Activated naive CD8-positive, alpha-beta T cell treated with anti-CD3 and anti-CD28 coated beads, Interleukin-2, amount 10 ng/mL, durations not matched to agents 7 days and 5 days (primary cell): ENCODE measurements at regions not wholly inside any gene's neighbourhood (a gene's known extent, or its start where the extent isn't known, plus 50 kb on each side); places are given as distances from the start of the nearest gene placed in this dataset.
"Not testable (repeated sequence)": the region's sequence is repeated elsewhere in the genome, so short reads cannot be mapped to it uniquely, and the experiment has no call there.

Experiments
- ATAC-seq: fragments of 150-1000 bp; cut with Tn5 transposase; one replicate; pipeline ENCODE4 v1.10.0; 2021; ENCODE audit warnings: low read depth, moderate library complexity
- POLR2A ChIA-PET: fragments of 350-600 bp; sonication (Branson Sonifier 250); formaldehyde crosslinking; loops from one replicate; lab custom pipeline; 2021; ENCODE audit warnings: antibody characterized with exemption; lab: Charles Lee
- DNase-seq: peaks from one replicate; pipeline ENCODE4 v3.0.0; 2021
- H3K27ac Mint-ChIP-seq: one replicate; pipeline ENCODE4 v1.8.0; 2022; ENCODE audit warnings: mild to moderate bottlenecking, mixed read lengths
- H3K27me3 Mint-ChIP-seq: one replicate; pipeline ENCODE4 v1.8.0; 2022; ENCODE audit warnings: mild to moderate bottlenecking, moderate library complexity, mixed read lengths
- H3K36me3 Mint-ChIP-seq: one replicate; pipeline ENCODE4 v1.8.0; 2021; ENCODE audit warnings: mild to moderate bottlenecking, mixed read lengths
- H3K4me1 Mint-ChIP-seq: one replicate; pipeline ENCODE4 v1.8.0; 2021; ENCODE audit warnings: mixed read lengths
- H3K4me3 Mint-ChIP-seq: one replicate; pipeline ENCODE4 v1.8.0; 2022; ENCODE audit warnings: mild to moderate bottlenecking, moderate library complexity, mixed read lengths
- H3K9me3 Mint-ChIP-seq: one replicate; pipeline ENCODE4 v1.8.0; 2021; ENCODE audit warnings: mixed read lengths

DNA sequence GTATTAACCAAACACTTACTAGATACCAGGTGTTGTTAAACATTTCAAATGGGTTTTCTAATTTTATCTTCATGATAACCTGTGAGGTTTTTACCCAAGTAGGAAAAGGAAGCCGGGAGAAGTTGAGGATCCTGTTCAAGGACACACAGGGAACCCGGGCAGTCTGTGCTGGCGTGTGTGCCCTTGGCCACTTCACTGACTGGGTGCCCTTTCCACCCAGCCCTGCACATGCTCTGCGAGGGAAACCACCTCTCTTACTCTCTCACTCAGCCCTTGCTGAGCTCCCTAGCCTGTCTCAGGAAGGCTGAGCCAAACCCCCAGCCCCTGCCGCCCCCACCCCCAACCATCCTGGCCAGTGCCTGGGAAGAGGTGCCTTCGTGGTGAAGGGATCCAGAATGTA, 51.8 kb downstream of the TEX44 start:
- Mint-ChIP-seq H3K36me3 (no peaks in the 10 kb centered on the region), H3K4me3 (no peak overlapping the region), H3K9me3 (no peaks in the 10 kb centered on the region), H3K27ac (no peak overlapping the region), H3K27me3 (peaks cover 3% of the 10 kb centered on the region), H3K4me1 (peaks cover 11% of the 10 kb centered on the region)
- POLR2A ChIA-PET = interaction anchor here (2.7 kb wide), 1 partner anchor 31 kb away, joined by 22 read pairs; no protein-coding TSS in a partner anchor
- DNase-seq (no peak), ATAC-seq (no peak)

DNA sequence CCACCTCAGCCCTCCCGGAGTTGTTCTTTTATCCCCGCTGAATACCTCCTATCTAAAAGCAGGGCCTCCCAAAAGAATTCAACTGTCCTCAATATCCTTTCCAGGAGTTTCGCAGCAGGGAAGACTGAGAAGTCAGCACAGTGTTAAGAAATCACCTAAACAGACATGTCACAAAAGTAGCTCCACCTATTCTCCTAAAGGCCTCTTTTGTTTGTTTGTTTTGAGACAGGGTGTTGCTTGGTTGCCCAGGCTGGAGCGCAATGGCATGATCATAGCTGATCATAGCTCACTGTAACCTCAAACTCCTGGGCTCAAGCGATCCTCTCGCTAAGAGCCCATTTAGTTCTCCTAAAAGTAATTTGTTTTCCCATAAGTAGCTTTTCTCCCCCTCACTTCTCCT, 53.8 kb downstream of the TEX44 start:
- Mint-ChIP-seq H3K27me3 (peaks cover 3% of the 10 kb centered on the region), H3K4me1 (peaks cover 11% of the 10 kb centered on the region), H3K9me3 (no peaks in the 10 kb centered on the region), H3K36me3 (no peaks in the 10 kb centered on the region), H3K4me3 (no peak overlapping the region), H3K27ac (no peak overlapping the region)
- ATAC-seq (no peak), DNase-seq (no peak)
- POLR2A ChIA-PET = interaction anchor here (0.8 kb wide), 1 partner anchor 12 kb away, joined by 3 read pairs; no protein-coding TSS in a partner anchor

DNA sequence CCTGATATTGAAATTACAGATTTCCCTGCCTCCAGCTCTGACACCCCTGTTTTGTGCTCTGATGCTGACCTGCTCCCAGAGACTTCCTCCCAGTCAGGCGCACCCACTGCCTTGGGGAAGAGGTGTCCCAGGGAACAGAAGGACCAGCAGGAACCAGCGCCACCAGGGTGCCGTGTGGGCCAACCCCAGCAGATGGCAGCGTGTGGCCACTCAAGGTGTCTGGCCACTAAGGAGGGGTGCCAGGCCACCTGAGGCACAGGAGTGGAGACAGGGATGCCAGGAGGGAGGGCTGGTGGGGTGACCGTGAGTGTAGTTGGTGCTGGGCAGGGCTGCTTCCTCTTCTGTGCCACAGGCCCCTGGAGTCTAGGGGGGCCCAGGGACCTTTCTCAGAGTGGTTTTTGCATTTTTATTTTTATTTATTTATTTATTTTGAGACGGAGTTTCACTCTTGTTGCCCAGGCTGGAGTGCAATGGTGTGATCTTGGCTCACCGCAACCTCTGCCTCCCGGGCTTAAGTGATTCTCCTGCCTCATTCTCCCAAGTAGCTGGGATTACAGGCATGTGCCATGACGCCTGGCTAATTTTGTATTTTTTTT, 56.0 kb downstream of the TEX44 start:
- ATAC-seq = peak; percentile 94
- Mint-ChIP-seq H3K4me3 (no peak overlapping the region), H3K27ac (no peak overlapping the region), H3K36me3 (no peaks in the 10 kb centered on the region), H3K27me3 (peaks cover 3% of the 10 kb centered on the region), H3K9me3 (no peaks in the 10 kb centered on the region), H3K4me1 (peaks cover 2% of the 10 kb centered on the region)
- DNase-seq = peak; percentile 75
- POLR2A ChIA-PET = interaction anchor here (1.2 kb wide), 1 partner anchor 22 kb away, joined by 3 read pairs; no protein-coding TSS in a partner anchor

DNA sequence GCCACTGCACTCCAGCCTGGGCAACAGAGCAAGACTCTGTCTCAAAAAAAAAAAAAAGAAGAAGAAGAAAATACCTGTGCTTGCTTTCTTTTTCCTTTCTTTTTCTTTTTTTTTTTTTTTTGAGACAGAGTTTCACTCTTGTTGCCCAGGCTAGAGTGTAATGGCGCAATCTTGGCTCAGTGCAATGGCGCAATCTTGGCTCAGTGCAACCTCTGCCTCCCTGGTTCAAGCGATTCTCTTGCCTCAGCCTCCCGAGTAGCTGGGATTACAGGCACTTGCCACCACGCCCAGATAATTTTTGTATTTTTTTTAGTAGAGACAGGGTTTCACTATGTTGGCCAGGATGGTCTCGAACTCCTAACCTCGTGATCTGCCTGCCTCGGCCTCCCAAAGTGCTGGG, 56.8 kb upstream of the PTMA start:
- H3K4me3 Mint-ChIP-seq, ATAC-seq, POLR2A ChIA-PET, H3K36me3 Mint-ChIP-seq, H3K27me3 Mint-ChIP-seq, H3K9me3 Mint-ChIP-seq, DNase-seq, H3K4me1 Mint-ChIP-seq, H3K27ac Mint-ChIP-seq: not testable (repeated sequence)

DNA sequence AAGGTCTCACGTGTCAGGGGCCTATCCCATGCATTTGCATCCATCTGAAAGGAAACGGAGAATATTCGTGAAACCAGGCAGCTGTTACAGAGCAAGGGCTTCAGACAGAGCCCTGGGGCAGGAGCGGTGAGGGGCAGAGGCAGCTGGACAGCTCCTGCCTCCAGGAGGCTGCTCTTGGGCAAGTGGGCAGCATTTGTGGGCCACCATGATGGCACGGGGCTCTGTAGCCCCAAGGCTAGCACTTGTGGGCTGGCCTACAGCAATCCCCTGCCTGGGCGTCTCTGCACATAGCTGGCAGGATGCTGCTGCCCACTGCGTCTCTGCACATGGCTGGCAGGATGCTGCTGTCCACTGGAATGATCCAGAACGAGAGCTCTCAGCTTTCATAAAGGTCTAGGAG, 52.8 kb upstream of the PTMA start:
- Mint-ChIP-seq H3K9me3 (no peaks in the 10 kb centered on the region), H3K27ac (no peak overlapping the region), H3K4me1 (no peaks in the 10 kb centered on the region), H3K4me3 (no peak overlapping the region), H3K27me3 (no peaks in the 10 kb centered on the region), H3K36me3 (no peaks in the 10 kb centered on the region)
- POLR2A ChIA-PET = no interaction called here
- DNase-seq = no peak
- no peak for ATAC-seq

DNA sequence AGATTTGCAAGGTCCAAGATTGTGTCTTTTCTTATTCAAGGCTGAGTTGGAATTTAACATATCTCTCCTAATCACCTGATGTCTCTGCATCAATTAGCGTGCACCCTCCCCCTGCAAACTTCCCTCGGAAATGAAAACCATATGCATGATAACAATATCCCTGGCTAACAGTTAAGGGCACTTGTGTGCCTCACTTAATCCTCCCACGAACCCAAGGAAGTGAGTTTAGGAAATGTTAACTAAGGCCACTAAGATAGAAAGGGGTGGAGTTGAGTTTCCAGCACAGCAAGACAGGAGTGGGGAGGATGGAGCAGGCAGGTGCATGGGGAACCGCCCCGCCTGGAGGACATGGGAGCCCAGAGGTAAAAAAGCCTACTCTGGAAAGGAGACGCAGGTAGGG, 52.4 kb upstream of the PTMA start:
- H3K4me1 Mint-ChIP-seq = no peaks in the 10 kb centered on the region
- ATAC-seq (no peak), DNase-seq (no peak)
- no peaks in the 10 kb centered on the region for H3K36me3 Mint-ChIP-seq
- no peak overlapping the region for H3K27ac Mint-ChIP-seq
- no peaks in the 10 kb centered on the region for H3K9me3 Mint-ChIP-seq
- no peaks in the 10 kb centered on the region for H3K27me3 Mint-ChIP-seq
- POLR2A ChIA-PET = no interaction called here
- H3K4me3 Mint-ChIP-seq = no peak overlapping the region
